NB4 (cell line): ENCODE measurements at regions not wholly inside any gene's neighbourhood (a gene's known extent, or its start where the extent isn't known, plus 50 kb on each side); places are given as distances from the start of the nearest gene placed in this dataset.
"Not testable (repeated sequence)": the region's sequence is repeated elsewhere in the genome, so short reads cannot be mapped to it uniquely, and the experiment has no call there.

Experiments
- DNase-seq: peaks from one replicate; pipeline ENCODE4 v3.0.0; 2010; ENCODE audit warnings: low read depth
- H3K4me3 ChIP-seq: one replicate; pipeline ENCODE4 v1.5.1; 2011; ENCODE audit warnings: mild to moderate bottlenecking, low read depth, low read length, moderate library complexity
- MYC ChIP-seq: IDR thresholded peaks from 2 replicates; pipeline ENCODE4 v1.6.1; 2011; ENCODE audit warnings: low read depth, low read length
- POLR2A ChIP-seq: IDR thresholded peaks from 2 replicates; pipeline ENCODE4 v1.6.1; 2011; ENCODE audit warnings: mild to moderate bottlenecking; ENCODE audit not compliant: insufficient read length; ENCODE audit errors: extremely low read depth
- TF ChIP-seq, protein P1 (sequence below): IDR thresholded peaks from 2 replicates; pipeline ENCODE4 v1.6.1; 2011; ENCODE audit warnings: low read depth, low read length
- TF ChIP-seq, protein P2 (sequence below): IDR thresholded peaks from one replicate; pipeline ENCODE4 v1.5.1; 2012; ENCODE audit warnings: low read depth, low read length

DNA sequence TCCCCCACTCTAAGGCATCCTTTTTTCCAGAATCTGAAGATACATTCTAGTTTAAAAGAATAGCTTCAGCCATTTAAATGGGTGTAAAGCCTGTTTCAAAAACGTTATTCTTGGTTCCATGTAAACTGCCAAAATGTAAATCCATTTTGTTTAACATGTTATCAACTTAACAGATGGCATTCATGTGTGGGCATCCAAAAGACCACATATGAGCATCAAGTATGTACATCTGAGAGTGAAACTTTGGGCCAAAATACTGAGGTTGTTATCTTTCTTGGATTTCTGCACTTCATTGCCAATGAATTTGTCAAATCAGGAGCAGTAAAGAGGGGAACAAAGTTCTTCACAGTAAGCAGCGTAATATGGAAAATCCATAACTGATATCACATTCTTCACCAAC, 395.4 kb downstream of the ZNF804A start:
- H3K4me3 ChIP-seq: no peak overlapping the region
- DNase-seq: no peak
- TF ChIP-seq MYC: no peak
- TF ChIP-seq, protein P1, sequence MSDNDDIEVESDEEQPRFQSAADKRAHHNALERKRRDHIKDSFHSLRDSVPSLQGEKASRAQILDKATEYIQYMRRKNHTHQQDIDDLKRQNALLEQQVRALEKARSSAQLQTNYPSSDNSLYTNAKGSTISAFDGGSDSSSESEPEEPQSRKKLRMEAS: no peak
- TF ChIP-seq POLR2A: no peak
- TF ChIP-seq, protein P2, sequence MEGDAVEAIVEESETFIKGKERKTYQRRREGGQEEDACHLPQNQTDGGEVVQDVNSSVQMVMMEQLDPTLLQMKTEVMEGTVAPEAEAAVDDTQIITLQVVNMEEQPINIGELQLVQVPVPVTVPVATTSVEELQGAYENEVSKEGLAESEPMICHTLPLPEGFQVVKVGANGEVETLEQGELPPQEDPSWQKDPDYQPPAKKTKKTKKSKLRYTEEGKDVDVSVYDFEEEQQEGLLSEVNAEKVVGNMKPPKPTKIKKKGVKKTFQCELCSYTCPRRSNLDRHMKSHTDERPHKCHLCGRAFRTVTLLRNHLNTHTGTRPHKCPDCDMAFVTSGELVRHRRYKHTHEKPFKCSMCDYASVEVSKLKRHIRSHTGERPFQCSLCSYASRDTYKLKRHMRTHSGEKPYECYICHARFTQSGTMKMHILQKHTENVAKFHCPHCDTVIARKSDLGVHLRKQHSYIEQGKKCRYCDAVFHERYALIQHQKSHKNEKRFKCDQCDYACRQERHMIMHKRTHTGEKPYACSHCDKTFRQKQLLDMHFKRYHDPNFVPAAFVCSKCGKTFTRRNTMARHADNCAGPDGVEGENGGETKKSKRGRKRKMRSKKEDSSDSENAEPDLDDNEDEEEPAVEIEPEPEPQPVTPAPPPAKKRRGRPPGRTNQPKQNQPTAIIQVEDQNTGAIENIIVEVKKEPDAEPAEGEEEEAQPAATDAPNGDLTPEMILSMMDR: no peak

DNA sequence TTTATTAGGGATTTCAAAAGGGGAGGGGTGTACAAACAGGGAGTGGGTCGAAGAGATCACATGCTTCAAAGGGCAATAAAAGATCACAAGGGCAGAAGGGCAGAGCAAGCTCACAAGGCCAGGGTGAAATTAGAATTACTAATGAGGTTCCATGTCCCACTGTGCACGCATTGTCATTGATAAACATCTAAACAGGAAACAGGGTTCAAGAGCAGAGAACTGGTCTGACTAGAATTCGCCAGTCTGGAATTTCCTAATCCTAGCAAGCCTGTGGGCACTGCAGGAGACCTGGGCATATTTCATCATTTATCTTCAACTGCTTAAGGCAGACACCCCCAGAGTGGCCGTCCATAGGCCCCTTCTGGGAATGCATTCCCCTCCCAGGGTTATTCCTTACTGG, 408.2 kb downstream of the ZNF804A start:
- H3K4me3 ChIP-seq: no peak overlapping the region
- TF ChIP-seq, protein P2: no peak
- TF ChIP-seq MYC (no peak), POLR2A (no peak)
- TF ChIP-seq, protein P1: no peak
- DNase-seq: no peak

DNA sequence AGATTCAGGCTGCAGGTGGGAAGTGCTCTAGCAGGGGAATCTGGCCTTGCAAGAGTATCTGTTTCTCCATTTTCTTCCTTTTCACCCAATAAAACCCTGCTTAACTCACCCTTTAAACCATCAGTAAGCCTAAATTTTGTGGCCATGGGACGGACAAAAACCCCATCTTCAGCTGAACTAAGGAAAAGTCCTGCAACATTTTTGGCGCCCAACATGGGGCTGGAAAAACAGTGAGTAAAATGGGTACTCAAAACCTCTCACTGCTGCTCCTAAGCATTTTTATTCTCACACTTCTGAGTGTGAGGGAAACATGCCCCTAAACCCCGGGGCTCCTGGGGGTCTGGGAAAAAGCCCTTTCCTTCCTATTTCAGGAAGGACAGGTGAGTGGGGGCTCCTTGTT, 414.3 kb downstream of the ZNF804A start:
- peak; percentile 14 for DNase-seq
- no peak overlapping the region for H3K4me3 ChIP-seq
- TF ChIP-seq, protein P2: no peak
- TF ChIP-seq POLR2A: no peak
- TF ChIP-seq, protein P1: no peak
- no peak for TF ChIP-seq MYC

DNA sequence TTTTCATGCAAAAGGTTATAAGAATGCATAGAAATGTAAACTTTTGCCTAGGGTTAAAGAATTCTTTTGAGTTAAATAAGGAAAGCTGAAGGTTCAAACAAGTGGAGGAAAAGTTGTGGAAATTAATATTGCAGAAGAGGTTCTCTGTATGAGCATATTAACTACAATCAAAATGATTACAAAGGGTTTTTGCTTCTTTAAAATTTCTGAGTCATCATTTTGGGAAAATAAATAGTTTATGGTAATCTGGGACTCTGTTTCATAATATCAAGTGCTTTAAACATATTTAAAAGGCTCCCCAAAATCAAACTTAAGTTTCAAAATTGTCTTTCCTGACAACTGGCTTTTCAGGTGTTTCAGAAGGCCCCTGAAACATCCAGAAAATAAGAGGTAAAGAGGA, 415.7 kb downstream of the ZNF804A start:
- TF ChIP-seq MYC (no peak), POLR2A (no peak)
- TF ChIP-seq, protein P2: no peak
- TF ChIP-seq, protein P1: no peak
- no peak overlapping the region for H3K4me3 ChIP-seq
- no peak for DNase-seq

DNA sequence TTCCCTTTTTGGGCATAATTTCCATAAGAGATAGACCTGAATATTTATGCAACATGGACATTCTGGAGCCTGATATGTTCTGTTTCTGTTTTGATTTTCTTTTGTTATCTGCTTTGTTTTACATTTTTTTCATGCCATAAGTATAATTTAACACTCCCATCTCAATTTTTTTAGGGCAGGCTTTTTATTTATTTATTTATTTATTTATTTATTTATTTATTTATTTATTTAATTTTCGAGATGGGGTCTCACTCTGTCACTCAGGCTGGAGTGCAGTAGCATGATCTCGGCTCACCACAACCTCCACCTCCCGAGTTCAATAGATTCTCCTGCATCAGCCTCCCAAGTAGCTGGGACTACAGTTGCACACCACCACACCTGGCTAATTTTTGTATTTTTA, 427.6 kb downstream of the ZNF804A start:
- not testable (repeated sequence) for H3K4me3 ChIP-seq, DNase-seq

DNA sequence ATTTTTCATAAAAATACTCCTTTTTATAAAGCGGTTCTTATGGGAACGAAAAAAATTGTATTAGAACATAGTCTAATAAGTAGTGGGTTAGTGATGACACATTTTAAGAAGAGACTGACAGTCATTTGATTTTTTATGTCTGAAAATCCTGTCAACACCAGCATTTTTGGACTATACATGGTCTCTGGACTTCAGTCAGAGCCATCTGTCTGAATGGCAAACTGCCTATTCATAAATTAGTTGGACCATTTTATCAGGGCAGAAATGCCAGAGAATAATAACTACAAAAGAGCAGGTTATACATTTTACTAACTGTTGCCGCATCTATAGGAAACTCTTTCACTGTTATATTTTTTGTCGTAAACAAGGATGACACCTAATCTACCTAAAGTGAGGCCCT, 437.6 kb downstream of the ZNF804A start:
- H3K4me3 ChIP-seq: no peak overlapping the region
- TF ChIP-seq, protein P1: no peak
- TF ChIP-seq POLR2A: no peak
- TF ChIP-seq, protein P2: no peak
- no peak for TF ChIP-seq MYC
- no peak for DNase-seq
